HPDE6-E6E7 (cell line): ENCODE measurements at regions not wholly inside any gene's neighbourhood (a gene's known extent, or its start where the extent isn't known, plus 50 kb on each side); places are given as distances from the start of the nearest gene placed in this dataset.
A peak's percentile ranks its signal among the peaks of the same experiment; 100 is the strongest.

Experiments
- DNase-seq: peaks from one replicate; pipeline ENCODE4 v3.0.0; 2011; ENCODE audit warnings: missing footprints; ENCODE audit errors: extremely low spot score

DNA sequence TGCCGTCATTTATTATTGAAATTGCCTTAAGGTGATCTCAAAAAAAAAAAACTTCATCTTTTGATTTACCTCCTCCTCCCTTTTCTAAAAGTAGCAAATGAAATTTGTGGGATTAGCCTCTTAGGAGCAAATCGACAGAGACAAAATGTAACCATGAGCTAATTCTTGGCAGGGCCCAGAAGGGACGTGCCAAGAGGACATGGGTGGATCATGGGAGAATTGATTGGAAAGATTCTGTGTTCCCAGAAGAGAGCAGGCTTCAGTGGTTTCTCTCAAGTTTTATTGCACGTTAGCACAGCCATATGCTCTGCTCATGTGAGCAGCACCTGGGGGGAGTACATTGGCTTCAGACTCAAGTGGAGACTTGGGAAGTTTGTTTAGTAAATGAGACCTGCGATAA, 394.6 kb downstream of the ELAVL2 start:
- no peak for DNase-seq

DNA sequence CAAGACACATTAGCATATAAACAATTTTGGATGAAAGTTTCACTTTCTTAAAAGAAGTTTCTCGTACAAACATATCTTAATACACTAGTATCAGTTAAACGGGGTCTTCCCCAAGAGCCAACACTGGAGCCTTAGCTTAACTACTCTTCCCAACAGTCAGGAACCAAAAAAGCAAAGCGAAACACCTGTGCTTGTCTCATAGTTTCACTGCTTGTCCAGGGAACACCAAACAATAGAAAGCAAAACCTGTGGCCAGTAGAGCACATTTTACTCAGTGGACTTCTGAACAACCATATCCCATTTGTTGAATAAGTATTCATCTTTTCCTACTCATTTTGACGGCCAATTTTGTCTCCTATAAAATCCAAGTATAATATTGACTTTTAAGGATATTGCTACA, 391.4 kb downstream of the ELAVL2 start:
- no peak for DNase-seq

DNA sequence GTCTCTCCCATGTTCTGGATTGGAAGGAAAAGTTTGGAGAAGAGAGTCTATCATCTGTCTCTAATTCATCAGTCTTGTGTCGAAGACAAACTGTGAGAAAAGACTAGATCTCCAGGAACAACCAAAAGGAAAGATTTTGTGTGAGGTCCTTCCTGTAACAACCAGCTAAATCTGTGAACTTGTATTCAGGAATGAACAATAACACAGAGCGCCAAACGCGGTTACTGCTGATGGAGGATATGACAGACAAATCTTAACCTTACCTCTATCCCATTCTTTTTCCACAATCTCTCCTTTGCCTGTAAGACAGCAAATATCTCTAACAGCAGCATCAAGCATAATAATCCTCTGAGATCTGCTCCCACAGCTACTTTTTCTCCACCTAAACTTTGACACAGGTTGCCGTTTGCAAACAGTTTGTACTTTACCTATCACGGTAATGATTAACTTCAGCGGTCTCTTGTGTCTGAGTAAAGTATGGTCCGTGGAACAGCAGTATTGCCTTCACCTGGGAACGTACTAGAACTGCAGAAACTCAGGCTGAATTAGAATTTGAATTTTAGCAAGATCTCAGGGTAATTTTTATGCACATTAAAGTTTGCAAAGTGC, 387.6 kb downstream of the ELAVL2 start:
- DNase-seq = no peak

DNA sequence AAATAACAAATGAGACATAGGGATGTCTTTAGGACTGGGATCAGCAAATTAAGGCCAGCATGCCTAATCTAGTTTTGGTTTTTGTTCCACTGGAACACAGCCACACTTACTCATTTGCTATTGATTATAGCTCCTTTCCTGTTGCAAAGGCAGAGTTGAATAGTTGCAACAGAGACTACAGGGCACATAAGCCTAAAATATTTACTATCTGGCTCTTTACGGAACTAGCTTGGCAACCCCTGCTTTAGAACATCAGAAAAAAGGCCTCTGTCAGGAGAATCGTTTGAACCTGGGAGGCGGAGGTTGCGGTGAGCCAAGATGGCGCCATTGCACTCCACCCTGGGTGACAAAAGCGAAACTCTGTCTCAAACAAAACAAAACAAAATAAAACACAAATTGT, 384.8 kb downstream of the ELAVL2 start:
- DNase-seq = no peak

DNA sequence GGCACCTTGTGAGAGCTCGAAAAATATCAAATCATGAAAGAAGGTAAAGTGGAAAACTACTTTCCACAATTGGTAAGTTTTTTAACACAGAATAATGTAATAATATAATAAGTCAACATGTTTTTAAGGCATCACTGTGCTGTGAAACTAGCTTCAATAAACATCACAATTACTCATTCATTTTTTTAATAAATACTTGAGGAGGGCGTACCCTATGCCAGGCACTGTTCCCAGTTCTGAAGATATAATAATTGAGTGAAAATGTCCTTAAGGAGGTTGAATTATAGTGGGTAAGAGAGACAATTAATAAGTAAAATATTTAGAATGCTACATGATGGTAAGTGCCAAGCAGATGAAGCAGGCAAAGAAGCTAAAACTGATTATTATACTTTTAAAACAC, 381.4 kb downstream of the ELAVL2 start:
- DNase-seq = no peak

DNA sequence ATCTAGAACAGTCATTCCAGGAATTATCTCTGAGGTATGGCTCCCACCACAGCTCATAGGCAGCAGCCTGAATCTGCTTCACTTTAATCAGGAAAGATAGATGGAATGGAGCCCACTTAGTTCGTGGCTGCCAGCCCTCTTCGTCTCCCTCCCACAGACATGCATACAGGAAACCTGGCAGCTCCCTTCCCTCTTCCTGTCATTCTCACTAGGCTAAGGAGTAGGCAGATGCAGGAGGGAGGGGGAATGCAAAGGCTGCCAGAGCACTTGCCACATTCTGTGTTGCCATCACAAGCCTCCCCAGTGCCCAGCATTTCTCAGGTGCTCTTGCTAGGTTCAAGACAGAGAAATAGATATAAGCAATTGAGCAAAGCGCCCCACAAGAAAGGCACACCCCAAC, 378.9 kb downstream of the ELAVL2 start:
- no peak for DNase-seq

DNA sequence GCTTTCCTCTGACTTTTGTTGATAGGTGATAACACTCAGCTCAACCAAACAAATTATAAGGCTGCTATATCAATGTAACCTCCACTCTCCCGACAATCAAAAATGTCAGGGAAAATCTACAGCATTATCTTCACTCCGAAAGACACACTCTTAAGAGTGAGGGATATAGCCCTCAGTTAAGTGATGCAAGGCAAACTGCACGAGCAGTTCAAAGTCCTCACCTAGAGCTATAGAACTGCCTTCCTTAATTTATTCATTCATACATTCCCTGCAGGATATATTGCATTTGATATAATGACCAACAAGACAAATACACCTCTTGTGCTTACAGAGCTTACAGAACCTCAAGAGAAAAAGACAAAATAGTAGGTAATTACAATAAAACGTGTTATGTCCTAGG, 378.1 kb downstream of the ELAVL2 start:
- no peak for DNase-seq

DNA sequence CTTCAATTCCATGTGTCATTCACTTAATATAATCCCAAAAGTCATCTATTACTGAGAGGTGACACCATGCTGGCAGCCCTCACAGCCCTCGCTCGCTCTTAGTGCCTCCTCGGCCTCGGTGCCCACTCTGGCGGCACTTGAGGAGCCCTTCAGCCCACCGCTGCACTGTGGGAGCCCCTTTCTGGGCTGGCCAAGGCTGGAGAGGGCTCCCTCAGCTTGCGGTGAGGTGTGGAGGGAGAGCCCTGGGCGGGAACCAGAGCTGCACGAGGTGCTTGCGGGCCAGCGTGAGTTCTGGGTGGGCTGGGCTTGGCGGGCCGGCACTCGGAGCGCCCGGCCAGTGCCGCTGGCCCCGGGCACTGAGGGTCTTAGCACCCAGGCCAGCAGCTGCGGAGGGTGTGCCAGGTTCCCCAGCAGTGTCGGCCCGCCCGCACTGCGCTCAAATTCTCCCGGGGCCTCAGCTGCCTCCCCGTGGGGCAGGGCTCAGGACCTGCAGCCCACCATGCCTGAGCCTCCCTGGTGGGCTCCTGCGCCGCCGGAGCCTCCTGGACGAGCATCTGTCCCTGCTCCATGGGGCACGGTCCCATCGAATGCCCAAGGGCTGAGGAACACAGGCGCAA, 374.1 kb downstream of the ELAVL2 start:
- DNase-seq = no peak

DNA sequence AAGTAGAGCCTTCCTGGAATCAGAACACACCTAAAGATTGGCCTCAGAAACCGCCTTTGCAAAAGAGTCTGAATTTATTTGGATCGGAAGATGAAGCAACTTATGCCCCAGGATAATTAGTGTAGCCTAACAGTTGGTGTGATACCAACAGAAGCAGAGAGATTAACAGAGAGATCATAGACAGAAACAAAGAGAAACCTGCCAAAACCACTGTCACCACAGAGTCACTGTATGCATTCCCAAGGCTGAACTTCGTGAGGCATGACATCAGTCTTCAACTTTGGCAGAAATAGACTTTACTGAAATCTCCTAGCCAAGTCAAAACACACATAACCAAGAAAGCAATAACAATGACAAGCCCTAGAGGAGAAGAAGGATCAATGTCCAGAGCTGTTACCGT, 361.8 kb downstream of the ELAVL2 start:
- DNase-seq = no peak

DNA sequence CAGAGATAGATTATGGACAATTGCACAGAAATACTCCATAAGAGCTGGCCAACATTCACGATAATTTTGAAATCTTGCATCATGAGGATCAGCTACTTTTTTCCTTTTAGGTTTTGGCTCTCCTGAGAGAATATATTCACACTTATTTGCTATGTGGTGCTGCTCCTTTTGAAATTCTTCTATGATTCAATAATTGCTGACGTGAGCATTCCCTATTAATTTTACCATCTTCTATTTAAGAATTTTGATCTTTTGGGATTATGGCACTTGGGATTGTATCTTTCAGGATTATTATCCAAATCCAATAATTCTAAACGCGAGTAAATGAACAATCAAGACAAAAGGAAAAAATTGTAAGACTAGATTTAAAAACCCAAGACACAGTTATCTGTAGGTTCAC, 358.8 kb downstream of the ELAVL2 start:
- DNase-seq = no peak

DNA sequence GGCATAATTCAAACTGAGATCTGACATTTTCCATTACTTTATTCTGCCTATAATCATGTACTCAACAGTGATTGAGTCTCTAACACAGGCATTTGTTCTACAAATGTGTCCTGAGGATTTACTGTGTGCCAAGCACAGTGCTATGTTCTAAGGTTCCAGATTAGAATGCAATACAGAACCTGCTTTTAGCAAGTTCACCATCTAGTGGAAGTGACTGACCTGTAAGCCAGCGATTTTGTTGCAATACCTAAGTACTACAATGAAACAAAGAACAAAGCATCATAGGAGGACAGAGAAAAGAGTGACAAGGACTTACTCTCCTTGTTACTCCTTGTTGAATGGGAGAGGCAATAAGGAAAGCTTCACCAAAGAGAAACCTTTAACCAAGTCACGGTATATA, 348.1 kb downstream of the ELAVL2 start:
- no peak for DNase-seq

DNA sequence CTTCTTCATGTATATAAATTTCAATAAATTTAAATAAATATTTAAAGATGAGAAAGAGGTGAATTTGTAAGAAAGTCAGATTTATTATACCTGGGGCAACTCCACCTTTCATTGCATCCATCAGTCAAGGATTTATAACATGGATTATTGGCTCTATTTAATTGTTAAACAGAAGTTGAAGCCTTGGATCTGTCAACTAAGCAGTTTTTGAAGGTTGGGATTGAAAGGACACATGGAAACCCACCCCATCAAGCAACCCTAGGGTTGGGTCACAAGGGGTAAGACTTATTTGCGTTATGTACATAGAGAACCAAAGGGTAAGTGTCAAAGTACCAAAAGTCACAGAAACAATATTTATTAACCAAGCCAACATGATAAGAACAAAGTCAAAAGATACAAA, 342.5 kb downstream of the ELAVL2 start:
- DNase-seq = no peak

DNA sequence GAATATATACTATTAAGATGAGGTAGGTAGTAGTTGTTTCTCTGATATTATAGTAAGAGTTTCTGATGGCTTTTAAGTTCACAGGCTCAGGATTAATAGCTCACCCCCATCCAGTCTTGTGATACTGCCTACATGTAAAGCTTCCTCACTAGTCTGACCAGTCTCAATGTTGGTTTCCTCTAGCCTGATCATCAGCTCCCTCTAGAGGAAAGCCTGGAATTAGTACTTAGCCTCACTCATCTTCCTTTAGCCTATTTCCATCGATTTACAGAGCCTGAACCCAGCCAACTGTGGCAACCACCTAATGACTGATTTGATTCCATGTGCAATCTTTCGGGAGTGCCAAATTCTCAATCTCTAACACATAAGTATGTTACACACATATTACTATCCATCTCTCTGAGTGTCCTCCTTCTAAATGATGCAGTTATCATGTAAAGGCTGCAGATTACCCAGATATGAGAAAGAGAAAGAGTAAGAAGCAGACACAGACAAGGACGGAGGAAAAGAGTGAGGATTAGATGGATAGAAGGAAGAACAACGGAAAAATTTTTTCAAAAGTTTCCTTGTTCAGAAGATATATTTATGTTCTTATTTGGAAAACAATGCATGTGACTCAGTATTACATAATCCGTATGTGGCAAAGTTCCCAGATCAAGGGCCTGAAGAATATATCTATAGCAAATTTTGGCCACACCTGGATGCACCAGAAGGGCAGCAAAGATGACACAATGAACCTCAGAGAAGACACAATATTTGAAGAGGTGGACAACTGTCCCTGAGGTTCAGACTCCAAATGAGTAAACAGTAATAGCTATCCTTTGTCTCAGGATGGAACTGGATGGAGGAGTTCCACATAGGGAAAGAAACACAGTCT, 333.7 kb downstream of the ELAVL2 start:
- peak; percentile 50 for DNase-seq

DNA sequence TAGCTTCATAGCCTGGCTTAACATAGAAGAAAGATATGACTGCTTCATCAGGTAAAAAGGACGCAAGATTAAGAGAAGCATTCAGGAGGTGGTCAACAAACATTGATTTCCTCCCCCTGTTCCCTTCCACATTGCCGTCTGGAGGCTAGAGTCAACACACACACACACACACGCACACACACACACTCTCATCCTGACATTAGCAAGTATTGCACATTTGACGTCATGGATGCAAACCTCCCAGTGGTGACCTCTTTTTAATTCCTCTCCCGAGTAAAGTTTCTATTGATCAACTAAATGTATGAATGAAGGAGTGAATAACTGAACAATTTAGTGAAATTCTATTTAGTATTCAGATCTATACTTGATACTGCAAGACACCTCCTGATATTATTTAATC, 332.8 kb downstream of the ELAVL2 start:
- DNase-seq = no peak

DNA sequence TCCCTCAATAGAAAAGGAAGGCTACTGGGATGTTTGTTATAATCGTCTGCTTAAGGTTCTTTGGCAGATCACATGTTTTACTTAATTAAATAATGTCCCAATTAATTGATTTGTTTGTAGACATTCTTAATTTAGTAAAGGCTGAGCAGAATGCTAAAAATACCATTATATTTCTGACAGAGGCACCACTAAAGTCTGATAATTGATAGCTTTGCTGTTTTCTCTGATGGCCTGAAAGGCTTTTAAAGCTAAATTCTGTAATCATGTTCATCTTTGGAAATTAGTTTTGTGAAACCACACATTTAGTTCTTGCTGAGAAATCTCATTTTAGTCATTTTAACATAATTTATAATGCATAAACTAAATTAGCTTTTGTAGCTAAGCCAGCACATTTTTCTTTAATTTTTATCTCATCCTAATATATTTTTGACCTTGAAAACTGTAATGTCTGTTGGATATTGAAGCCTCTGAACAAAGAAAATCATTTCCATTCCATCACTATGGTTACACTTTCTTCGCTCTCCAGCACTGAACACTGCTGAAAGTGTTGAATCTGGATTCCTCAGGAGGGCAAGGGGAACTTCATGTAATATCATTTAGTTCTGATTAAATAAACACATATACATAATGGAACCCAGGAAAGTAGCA, 329.4 kb downstream of the ELAVL2 start:
- DNase-seq = no peak

DNA sequence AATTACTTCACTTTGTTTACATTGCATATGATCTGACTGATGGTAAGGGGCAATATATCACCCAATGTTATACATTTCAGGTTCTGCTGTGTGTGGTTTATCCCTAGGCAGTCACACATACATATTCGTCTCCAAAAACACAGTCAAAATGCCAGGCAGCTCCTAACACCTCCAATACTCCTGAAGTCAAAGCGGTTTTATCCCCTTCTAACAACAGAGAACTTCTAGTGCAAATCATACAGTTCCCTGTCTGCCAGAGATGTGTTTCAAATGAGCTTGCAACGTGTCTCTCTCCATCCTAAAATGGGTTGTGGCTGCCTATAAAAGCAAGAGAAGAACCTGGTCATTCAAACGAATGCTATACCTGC, 328.9 kb downstream of the ELAVL2 start:
- DNase-seq = no peak

DNA sequence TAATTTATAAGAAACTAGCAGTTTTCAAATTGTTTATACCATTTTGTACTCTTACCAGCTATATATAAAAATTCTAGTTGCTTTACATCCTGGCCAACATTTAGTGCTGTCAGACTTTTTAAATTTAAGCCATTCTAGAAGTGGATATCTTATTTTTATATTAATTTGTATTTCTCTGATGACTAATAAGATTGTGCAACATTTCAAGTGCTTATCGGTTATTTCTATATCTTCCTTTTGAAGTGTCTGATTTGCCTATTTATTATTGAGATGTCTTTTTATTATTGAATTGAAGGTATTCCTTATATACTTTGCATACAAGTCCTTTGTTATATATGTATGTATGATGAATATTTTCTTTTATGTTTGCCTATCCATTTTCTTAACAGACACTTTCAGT, 324.0 kb downstream of the ELAVL2 start:
- no peak for DNase-seq

DNA sequence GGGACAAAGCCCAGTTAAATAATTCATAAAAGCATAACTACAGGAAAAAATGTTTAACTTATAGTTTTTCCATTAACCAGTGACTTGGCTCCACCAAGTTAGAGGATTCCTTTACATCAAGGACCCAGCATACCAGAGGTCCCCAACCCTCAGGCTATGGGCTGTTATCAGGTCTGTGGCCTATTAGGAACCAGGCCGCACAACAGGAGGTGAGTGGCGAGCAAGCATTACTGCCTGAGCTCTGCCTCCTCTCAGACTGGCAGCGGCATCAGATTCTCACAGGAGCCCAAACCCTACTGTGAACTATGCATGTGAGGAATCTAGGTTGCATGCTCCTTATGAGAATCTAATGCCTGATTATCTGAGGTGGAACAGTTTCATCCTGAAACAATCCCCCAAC, 303.1 kb downstream of the ELAVL2 start:
- no peak for DNase-seq

DNA sequence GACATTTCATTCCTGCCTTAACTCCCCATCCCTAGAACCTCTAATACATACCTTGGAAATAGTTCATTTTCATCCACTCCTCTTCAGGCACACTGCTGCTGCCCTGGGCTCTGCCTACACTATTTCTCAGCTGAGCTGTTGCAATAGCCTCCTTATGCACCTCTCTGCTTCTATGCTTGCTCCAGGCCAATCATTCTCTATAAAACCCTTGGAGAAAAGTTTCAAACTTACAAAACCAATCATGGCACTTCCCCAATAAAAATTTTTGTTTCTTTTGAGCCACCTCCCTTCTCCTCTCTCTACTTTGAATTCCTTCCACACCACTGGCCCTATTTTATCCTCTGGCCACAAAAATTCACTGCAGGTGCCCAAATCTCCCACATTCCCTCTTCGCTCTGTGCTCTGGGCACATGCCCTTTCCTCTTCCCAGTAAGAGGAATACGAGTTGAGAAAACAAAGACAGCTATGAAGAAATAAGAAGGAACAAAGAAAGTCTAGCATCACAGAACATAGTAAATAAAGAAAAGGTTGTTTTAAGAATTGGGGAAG, 301.4 kb downstream of the ELAVL2 start:
- no peak for DNase-seq

DNA sequence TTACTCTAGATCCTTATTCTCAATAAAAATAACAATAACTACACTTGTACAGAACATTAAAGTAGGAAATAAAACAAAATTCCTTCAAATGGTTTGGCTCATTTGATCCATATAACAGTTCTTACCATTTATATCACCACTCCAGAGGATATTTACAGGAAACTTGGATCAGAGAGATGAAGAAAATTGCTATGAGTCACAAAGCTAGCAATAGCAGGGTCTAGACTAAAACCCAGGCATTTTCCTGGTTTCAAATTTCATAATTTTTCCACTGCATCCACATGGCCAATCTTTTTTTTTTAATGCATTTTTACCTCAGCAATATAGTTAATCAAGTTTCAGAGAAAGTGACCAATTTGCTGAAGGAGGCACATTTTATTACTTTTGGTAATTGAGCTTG, 299.2 kb downstream of the ELAVL2 start:
- DNase-seq = no peak

DNA sequence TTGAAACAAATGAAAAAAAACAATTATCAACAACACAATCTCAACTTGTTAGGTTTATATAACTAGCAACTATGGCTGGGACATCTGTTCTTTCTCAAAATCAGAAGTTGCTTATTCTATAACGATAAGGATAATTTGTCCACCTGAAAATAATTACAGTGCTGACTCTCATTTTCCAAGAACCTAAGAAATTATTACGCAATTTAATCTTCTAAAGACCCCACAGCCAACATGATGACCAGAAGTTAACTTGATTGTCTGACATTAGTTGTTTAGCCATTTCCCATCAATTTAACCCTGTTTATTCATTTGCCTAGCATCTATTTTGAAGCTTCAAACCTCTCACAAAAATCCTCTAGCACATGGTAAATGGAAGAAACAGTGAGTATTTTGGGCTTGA, 293.8 kb downstream of the ELAVL2 start:
- DNase-seq = no peak
